ENCODE measurements at regions not wholly inside any gene's neighbourhood (a gene's known extent, or its start where the extent isn't known, plus 50 kb on each side); places are given as distances from the start of the nearest gene placed in this dataset.

DNA sequence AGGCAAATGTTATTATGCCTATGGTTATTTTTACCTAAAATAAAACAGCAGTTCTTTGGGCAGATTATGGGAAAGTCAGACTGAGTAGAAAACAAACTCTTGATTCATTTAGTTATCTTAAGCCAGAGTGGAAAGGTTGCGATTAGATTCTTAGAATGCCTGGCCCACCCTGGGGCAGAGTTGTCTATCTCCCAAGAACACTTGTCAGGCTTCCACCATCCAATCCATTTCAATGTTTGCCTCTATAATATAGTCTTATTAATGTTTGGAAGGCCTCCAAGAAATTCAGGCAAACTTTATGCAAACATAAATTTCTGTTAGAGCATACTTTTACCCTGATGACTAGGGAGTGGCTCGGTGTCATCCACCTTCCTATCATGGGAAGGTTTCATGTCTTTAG lies 207.0 kb downstream of the SLITRK6 start:
- Histone ChIP-seq H3K36me3 (ENCODE audit: insufficient read depth, low read length) (no peaks in the 10 kb centered on the region), H3K4me1 (ENCODE audit: insufficient read depth, low read length, poor library complexity, severe bottlenecking) (no peaks in the 10 kb centered on the region), H3K9ac (ENCODE audit: low read depth, low read length, poor library complexity, severe bottlenecking) (no peak overlapping the region), H3K9me2 (replicated peaks; ENCODE audit: low read depth, low read length) (no peaks in the 10 kb centered on the region), H2AFZ (ENCODE audit: low read length) (no peak overlapping the region), H3K9me3 (ENCODE audit: insufficient read depth, low read depth, low read length) (no peaks in the 10 kb centered on the region), H3F3A (ENCODE audit: low read depth) (no peaks in the 10 kb centered on the region), H3K79me2 (ENCODE audit: insufficient read depth, low read length) (no peaks in the 10 kb centered on the region), H3K4me2 (ENCODE audit: low read depth, low read length, poor library complexity, severe bottlenecking) (no peak overlapping the region), H3K27me3 (ENCODE audit: insufficient read depth, low read length, poor library complexity, severe bottlenecking) (no peaks in the 10 kb centered on the region), H3K4me3 (ENCODE audit: low read length, poor library complexity, severe bottlenecking) (no peak overlapping the region), H4K20me1 (ENCODE audit: insufficient read depth, low read length, poor library complexity, severe bottlenecking) (no peaks in the 10 kb centered on the region)
- TF ChIP-seq, protein P1, sequence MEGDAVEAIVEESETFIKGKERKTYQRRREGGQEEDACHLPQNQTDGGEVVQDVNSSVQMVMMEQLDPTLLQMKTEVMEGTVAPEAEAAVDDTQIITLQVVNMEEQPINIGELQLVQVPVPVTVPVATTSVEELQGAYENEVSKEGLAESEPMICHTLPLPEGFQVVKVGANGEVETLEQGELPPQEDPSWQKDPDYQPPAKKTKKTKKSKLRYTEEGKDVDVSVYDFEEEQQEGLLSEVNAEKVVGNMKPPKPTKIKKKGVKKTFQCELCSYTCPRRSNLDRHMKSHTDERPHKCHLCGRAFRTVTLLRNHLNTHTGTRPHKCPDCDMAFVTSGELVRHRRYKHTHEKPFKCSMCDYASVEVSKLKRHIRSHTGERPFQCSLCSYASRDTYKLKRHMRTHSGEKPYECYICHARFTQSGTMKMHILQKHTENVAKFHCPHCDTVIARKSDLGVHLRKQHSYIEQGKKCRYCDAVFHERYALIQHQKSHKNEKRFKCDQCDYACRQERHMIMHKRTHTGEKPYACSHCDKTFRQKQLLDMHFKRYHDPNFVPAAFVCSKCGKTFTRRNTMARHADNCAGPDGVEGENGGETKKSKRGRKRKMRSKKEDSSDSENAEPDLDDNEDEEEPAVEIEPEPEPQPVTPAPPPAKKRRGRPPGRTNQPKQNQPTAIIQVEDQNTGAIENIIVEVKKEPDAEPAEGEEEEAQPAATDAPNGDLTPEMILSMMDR (conservative IDR thresholded peaks at IDR 0.05; ENCODE audit: low read length) = no peak
- no peak for TF ChIP-seq EZH2phosphoT487 (IDR thresholded peaks at IDR 0.05; ENCODE audit: borderline replicate concordance)

GRCh38 chr13:85590231-85590931 lies 208.8 kb downstream of the SLITRK6 start:
- Histone ChIP-seq H4K20me1 (ENCODE audit: insufficient read depth, low read length, poor library complexity, severe bottlenecking) (no peaks in the 10 kb centered on the region), H3K9me2 (replicated peaks; ENCODE audit: low read depth, low read length) (no peaks in the 10 kb centered on the region), H3F3A (ENCODE audit: low read depth) (no peaks in the 10 kb centered on the region), H3K9ac (ENCODE audit: low read depth, low read length, poor library complexity, severe bottlenecking) (no peak overlapping the region), H3K4me1 (ENCODE audit: insufficient read depth, low read length, poor library complexity, severe bottlenecking) (no peaks in the 10 kb centered on the region), H3K4me3 (ENCODE audit: low read length, poor library complexity, severe bottlenecking) (no peak overlapping the region), H2AFZ (ENCODE audit: low read length) (peak overlapping the region; percentile 41), H3K4me2 (ENCODE audit: low read depth, low read length, poor library complexity, severe bottlenecking) (no peak overlapping the region), H3K27me3 (ENCODE audit: insufficient read depth, low read length, poor library complexity, severe bottlenecking) (no peaks in the 10 kb centered on the region), H3K79me2 (ENCODE audit: insufficient read depth, low read length) (no peaks in the 10 kb centered on the region), H3K36me3 (ENCODE audit: insufficient read depth, low read length) (no peaks in the 10 kb centered on the region), H3K9me3 (ENCODE audit: insufficient read depth, low read depth, low read length) (no peaks in the 10 kb centered on the region)
- TF ChIP-seq EZH2phosphoT487 (IDR thresholded peaks at IDR 0.05; ENCODE audit: borderline replicate concordance) = no peak
- TF ChIP-seq, protein P1 (conservative IDR thresholded peaks at IDR 0.05; ENCODE audit: low read length) = no peak

DNA sequence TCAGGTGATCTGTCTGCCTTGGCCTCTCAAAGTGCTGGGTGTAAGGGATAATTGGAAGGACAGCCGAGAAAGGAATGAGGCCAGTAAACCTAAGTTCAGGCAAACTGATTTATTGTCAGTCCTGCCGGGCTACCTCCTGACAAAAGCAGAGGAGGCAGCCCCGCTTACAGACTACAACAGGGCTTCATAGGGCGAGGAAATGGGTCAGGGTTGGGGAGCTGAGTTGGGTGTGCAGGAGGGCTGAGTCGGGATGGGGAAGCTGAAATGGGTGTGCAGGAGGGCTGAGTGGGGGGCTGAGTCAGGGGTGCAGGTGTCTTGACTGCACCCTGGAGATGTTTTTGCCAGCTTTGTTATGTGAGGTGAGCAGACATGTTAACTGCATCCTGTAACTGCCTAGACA lies 210.2 kb downstream of the SLITRK6 start:
- H3K79me2 ChIP-seq (ENCODE audit: insufficient read depth, low read length) = no peaks in the 10 kb centered on the region
- H3K4me3 ChIP-seq (ENCODE audit: low read length, poor library complexity, severe bottlenecking) = no peak overlapping the region
- no peak overlapping the region for H3K4me2 ChIP-seq (ENCODE audit: low read depth, low read length, poor library complexity, severe bottlenecking)
- TF ChIP-seq, protein P1 (conservative IDR thresholded peaks at IDR 0.05; ENCODE audit: low read length) = no peak
- no peak for TF ChIP-seq EZH2phosphoT487 (IDR thresholded peaks at IDR 0.05; ENCODE audit: borderline replicate concordance)
- no peak overlapping the region for H3K9ac ChIP-seq (ENCODE audit: low read depth, low read length, poor library complexity, severe bottlenecking)
- H3F3A ChIP-seq (ENCODE audit: low read depth) = no peaks in the 10 kb centered on the region
- no peaks in the 10 kb centered on the region for H3K9me3 ChIP-seq (ENCODE audit: insufficient read depth, low read depth, low read length)
- no peaks in the 10 kb centered on the region for H3K36me3 ChIP-seq (ENCODE audit: insufficient read depth, low read length)
- H3K27me3 ChIP-seq (ENCODE audit: insufficient read depth, low read length, poor library complexity, severe bottlenecking) = no peaks in the 10 kb centered on the region
- H2AFZ ChIP-seq (ENCODE audit: low read length) = peak overlapping the region; percentile 41; the same call in 1 of the 2 replicates
- H3K4me1 ChIP-seq (ENCODE audit: insufficient read depth, low read length, poor library complexity, severe bottlenecking) = no peaks in the 10 kb centered on the region
- H4K20me1 ChIP-seq (ENCODE audit: insufficient read depth, low read length, poor library complexity, severe bottlenecking) = no peaks in the 10 kb centered on the region
- no peaks in the 10 kb centered on the region for H3K9me2 ChIP-seq (replicated peaks; ENCODE audit: low read depth, low read length)
